Astrocyte (in vitro differentiated cells and primary cell): ENCODE measurements at regions not wholly inside any gene's neighbourhood (a gene's known extent, or its start where the extent isn't known, plus 50 kb on each side); places are given as distances from the start of the nearest gene placed in this dataset.

Source experiments
- EZH2 ChIP-seq: IDR thresholded peaks from 2 replicates; pipeline ENCODE4 v1.6.1; 2012; ENCODE audit warnings: mild to moderate bottlenecking, low read length, inconsistent platforms; ENCODE audit not compliant: insufficient read depth
- TF ChIP-seq, protein P1 (sequence below): IDR thresholded peaks from 2 replicates; pipeline ENCODE4 v1.5.1; 2011; ENCODE audit warnings: low read depth, mild to moderate bottlenecking, inconsistent platforms, low read length, moderate library complexity; ENCODE audit not compliant: insufficient read depth

DNA sequence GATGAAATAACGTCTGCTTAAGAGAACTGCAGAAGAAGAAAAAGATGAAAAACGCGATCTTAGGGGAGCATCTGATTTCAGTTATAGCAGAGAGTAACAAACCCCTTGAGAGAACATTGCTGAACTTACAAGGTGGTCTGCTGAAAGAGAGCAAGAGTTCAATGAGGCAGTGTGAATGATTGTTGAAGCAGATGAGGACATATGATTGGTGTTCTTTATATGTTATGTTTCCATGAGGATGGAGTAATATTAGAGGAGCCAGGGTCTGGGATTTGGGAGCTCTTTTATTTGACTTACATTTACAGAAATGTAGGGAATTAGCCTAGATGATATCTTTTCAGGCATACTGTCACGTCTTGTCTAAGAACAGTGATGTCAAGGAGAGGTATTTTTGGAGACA, 1302.0 kb downstream of the KCNT2 start:
- TF ChIP-seq, protein P1, sequence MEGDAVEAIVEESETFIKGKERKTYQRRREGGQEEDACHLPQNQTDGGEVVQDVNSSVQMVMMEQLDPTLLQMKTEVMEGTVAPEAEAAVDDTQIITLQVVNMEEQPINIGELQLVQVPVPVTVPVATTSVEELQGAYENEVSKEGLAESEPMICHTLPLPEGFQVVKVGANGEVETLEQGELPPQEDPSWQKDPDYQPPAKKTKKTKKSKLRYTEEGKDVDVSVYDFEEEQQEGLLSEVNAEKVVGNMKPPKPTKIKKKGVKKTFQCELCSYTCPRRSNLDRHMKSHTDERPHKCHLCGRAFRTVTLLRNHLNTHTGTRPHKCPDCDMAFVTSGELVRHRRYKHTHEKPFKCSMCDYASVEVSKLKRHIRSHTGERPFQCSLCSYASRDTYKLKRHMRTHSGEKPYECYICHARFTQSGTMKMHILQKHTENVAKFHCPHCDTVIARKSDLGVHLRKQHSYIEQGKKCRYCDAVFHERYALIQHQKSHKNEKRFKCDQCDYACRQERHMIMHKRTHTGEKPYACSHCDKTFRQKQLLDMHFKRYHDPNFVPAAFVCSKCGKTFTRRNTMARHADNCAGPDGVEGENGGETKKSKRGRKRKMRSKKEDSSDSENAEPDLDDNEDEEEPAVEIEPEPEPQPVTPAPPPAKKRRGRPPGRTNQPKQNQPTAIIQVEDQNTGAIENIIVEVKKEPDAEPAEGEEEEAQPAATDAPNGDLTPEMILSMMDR = no peak
- no peak for TF ChIP-seq EZH2
